Ishikawa (cell line): ENCODE measurements at regions not wholly inside any gene's neighbourhood (a gene's known extent, or its start where the extent isn't known, plus 50 kb on each side); places are given as distances from the start of the nearest gene placed in this dataset.

Experiments used
- CEBPB ChIP-seq: IDR thresholded peaks from 2 replicates; pipeline ENCODE4 v1.6.1; 2012
- CREB1 ChIP-seq: IDR thresholded peaks from 2 replicates; pipeline ENCODE4 v1.6.1; 2012; ENCODE audit warnings: low read depth
- EGR1 ChIP-seq: IDR thresholded peaks from 2 replicates; pipeline ENCODE4 v1.6.1; 2012
- EP300 ChIP-seq: IDR thresholded peaks from 2 replicates; pipeline ENCODE4 v1.6.1; 2012; ENCODE audit warnings: borderline replicate concordance
- FOXM1 ChIP-seq: IDR thresholded peaks from 2 replicates; pipeline ENCODE4 v1.6.1; 2012; ENCODE audit warnings: low read depth, borderline replicate concordance
- MAX ChIP-seq: IDR thresholded peaks from 2 replicates; pipeline ENCODE4 v1.6.1; 2012
- NFIC ChIP-seq: IDR thresholded peaks from 2 replicates; pipeline ENCODE4 v1.6.1; 2012
- RAD21 ChIP-seq: IDR thresholded peaks from 2 replicates; pipeline ENCODE4 v1.6.1; 2012; ENCODE audit warnings: low read depth
- REST ChIP-seq: IDR thresholded peaks from 2 replicates; pipeline ENCODE4 v1.6.1; 2012; ENCODE audit warnings: low read depth, mild to moderate bottlenecking
- TAF1 ChIP-seq: IDR thresholded peaks from 2 replicates; pipeline ENCODE4 v1.6.1; 2012; ENCODE audit warnings: low read depth, mild to moderate bottlenecking
- TCF12 ChIP-seq: IDR thresholded peaks from 2 replicates; pipeline ENCODE4 v1.6.1; 2012; ENCODE audit warnings: low read depth
- TEAD4 ChIP-seq: IDR thresholded peaks from 2 replicates; pipeline ENCODE4 v1.6.1; 2012
- USF1 ChIP-seq: IDR thresholded peaks from 2 replicates; pipeline ENCODE4 v1.6.1; 2012
- YY1 ChIP-seq: IDR thresholded peaks from 2 replicates; pipeline ENCODE4 v1.6.1; 2012; ENCODE audit warnings: low read depth
- ZBTB7A ChIP-seq: IDR thresholded peaks from 2 replicates; pipeline ENCODE4 v1.6.1; 2012; ENCODE audit warnings: low read depth

- TF ChIP-seq REST (no peak), EGR1 (no peak), TAF1 (no peak)
These were observed 145.5 kb upstream of the SPRY2 start for GRCh38 chr13:80486402-80486801.

DNA sequence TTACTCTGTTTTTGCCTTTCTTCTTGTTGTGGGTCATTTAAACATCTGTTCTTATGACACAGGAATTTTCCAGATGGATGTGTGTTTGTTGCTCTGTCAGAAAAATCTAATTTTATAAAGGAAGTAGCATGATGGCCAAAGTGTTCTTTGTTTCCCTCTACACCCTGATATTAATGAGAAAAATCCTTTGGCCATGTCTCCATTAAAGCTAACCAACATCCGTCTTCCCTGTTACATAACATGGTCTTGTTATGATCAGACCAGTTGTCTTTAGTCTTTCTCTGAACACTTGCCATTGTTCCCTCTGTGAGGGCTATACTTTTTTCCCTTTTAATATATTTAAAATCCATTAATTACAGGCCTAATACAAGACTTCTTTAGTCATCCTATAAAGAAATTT lies 142.2 kb upstream of the SPRY2 start:
- no peak for TF ChIP-seq NFIC
- TF ChIP-seq EP300: no peak
- TF ChIP-seq ZBTB7A: no peak
- TF ChIP-seq EGR1: no peak
- no peak for TF ChIP-seq FOXM1

- TF ChIP-seq USF1 (no peak), YY1 (no peak), NFIC (no peak), MAX (no peak), EGR1 (no peak), RAD21 (no peak), FOXM1 (no peak), ZBTB7A (no peak), TCF12 (no peak), TAF1 (no peak), REST (no peak), EP300 (no peak), CREB1 (no peak), CEBPB (no peak), TEAD4 (no peak)
These were observed 140.7 kb upstream of the SPRY2 start for GRCh38 chr13:80481588-80481987.

- TF ChIP-seq YY1 (no peak), ZBTB7A (no peak), NFIC (no peak), CEBPB (no peak), CREB1 (no peak), TCF12 (no peak), TAF1 (no peak), REST (no peak), EGR1 (no peak), MAX (no peak), TEAD4 (no peak)
These were observed 136.9 kb upstream of the SPRY2 start for GRCh38 chr13:80477661-80478443.

DNA sequence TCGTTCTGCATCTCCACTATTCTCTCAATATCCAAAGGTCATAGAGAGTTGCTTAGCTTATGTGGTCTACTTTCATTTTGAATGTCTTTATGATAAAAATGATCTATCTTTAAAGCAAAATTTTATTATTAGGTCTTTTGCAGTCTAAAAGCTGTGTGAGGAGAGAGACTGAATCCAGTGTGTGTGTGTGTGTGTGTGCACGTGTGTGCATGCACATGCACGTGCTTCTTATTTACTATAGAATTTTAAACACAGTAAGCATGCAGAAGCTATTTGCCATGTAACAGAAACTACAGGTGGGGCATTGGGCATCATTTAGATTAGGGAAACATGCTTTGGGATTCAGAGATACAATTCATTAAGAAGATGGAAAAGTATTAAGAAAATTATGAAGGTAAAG lies 136.0 kb upstream of the SPRY2 start:
- TF ChIP-seq NFIC (no peak), YY1 (no peak), MAX (no peak), REST (no peak), CEBPB (no peak), USF1 (no peak), TEAD4 (no peak), FOXM1 (no peak), TCF12 (no peak), CREB1 (no peak), TAF1 (no peak), EP300 (no peak), EGR1 (no peak), RAD21 (no peak), ZBTB7A (no peak)
